ENCODE measurements at regions not wholly inside any gene's neighbourhood (a gene's known extent, or its start where the extent isn't known, plus 50 kb on each side); places are given as distances from the start of the nearest gene placed in this dataset.

- Mint-ChIP-seq H3K27ac (no peak overlapping the region), H3K9me3 (peaks cover 16% of the 10 kb centered on the region), H3K4me1 (peaks cover 6% of the 10 kb centered on the region), H3K4me3 (no peak overlapping the region), H3K36me3 (ENCODE audit: low read depth) (no peaks in the 10 kb centered on the region; the same call in 2 of the 3 replicates), H3K27me3 (ENCODE audit: insufficient read depth, low read depth, poor library complexity) (peaks cover 10% of the 10 kb centered on the region)
- no peak for DNase-seq (ENCODE audit: low spot score)
- Histone ChIP-seq H3K36me3 (ENCODE audit: insufficient read depth) (no peaks in the 10 kb centered on the region), H3K27ac (ENCODE audit: low read depth) (no peak overlapping the region), H3F3A (replicated peaks; ENCODE audit: low read depth) (no peaks in the 10 kb centered on the region), H3K4me2 (no peak overlapping the region), H3K4me3 (no peak overlapping the region), H3K4me1 (ENCODE audit: insufficient read depth) (no peaks in the 10 kb centered on the region), H4K20me1 (replicated peaks; ENCODE audit: insufficient read depth) (no peaks in the 10 kb centered on the region), H3K79me2 (replicated peaks; ENCODE audit: insufficient read depth) (no peaks in the 10 kb centered on the region), H3K9me2 (ENCODE audit: insufficient read depth) (no peaks in the 10 kb centered on the region), H3K27me3 (ENCODE audit: insufficient read depth) (no peaks in the 10 kb centered on the region), H2AFZ (no peak overlapping the region)
- TF ChIP-seq JUNB (IDR thresholded peaks at IDR 0.05; ENCODE audit: unreplicated experiment): no peak
- TF ChIP-seq POLR2AphosphoS5 (IDR thresholded peaks at IDR 0.05; ENCODE audit: low read depth): no peak
- TF ChIP-seq, protein P1, sequence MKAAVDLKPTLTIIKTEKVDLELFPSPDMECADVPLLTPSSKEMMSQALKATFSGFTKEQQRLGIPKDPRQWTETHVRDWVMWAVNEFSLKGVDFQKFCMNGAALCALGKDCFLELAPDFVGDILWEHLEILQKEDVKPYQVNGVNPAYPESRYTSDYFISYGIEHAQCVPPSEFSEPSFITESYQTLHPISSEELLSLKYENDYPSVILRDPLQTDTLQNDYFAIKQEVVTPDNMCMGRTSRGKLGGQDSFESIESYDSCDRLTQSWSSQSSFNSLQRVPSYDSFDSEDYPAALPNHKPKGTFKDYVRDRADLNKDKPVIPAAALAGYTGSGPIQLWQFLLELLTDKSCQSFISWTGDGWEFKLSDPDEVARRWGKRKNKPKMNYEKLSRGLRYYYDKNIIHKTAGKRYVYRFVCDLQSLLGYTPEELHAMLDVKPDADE (IDR thresholded peaks at IDR 0.05): no peak
- TF ChIP-seq ZNF331 (CRISPR knock-in tag; IDR thresholded peaks at IDR 0.05; ENCODE audit: low read depth): no peak
- ATAC-seq: no peak
Measured at GRCh38 chr14:104447750-104448149, 131.8 kb upstream of the C14orf180 start.

- ATAC-seq: no peak
- TF ChIP-seq REST (IDR thresholded peaks at IDR 0.05; ENCODE audit: unreplicated experiment) (no peak), NANOG (IDR thresholded peaks at IDR 0.05; ENCODE audit: borderline replicate concordance) (no peak), CTCF (conservative IDR thresholded peaks at IDR 0.05; ENCODE audit: low read depth in 2 of 2) (no peak), EZH2phosphoT487 (IDR thresholded peaks at IDR 0.05; ENCODE audit: unreplicated experiment) (no peak), EZH2 (IDR thresholded peaks at IDR 0.05; ENCODE audit: low read depth, unreplicated experiment) (no peak)
- TF ChIP-seq, protein P1 (IDR thresholded peaks at IDR 0.05): no peak
- no peak overlapping the region for H3K4me3 Mint-ChIP-seq
Measured at GRCh38 chr14:104448321-104448720, 131.2 kb upstream of the C14orf180 start.

More at GRCh38 chr14:104448321-104448720, 131.2 kb upstream of the C14orf180 start:
- no peak overlapping the region for H3K27ac Mint-ChIP-seq
- no peak overlapping the region for H2AFZ ChIP-seq
- H3K27me3 Mint-ChIP-seq (ENCODE audit: insufficient read depth, low read depth, poor library complexity): peaks cover 10% of the 10 kb centered on the region
- H3K4me1 ChIP-seq (ENCODE audit: insufficient read depth): no peaks in the 10 kb centered on the region
- H3K36me3 ChIP-seq (ENCODE audit: insufficient read depth): no peaks in the 10 kb centered on the region
- H3K4me2 ChIP-seq: no peak overlapping the region
- no peak overlapping the region for H3K27ac ChIP-seq (ENCODE audit: low read depth)
- H3K9me2 ChIP-seq (ENCODE audit: insufficient read depth): no peaks in the 10 kb centered on the region
- H3K79me2 ChIP-seq (replicated peaks; ENCODE audit: insufficient read depth): no peaks in the 10 kb centered on the region
- no peaks in the 10 kb centered on the region for H3F3A ChIP-seq (replicated peaks; ENCODE audit: low read depth)
- no peaks in the 10 kb centered on the region; the same call in 2 of the 3 replicates for H3K36me3 Mint-ChIP-seq (ENCODE audit: low read depth)
- DNase-seq (ENCODE audit: low spot score): no peak
- no peak overlapping the region for H3K4me3 ChIP-seq
- H3K9me3 Mint-ChIP-seq: peaks cover 16% of the 10 kb centered on the region
- no peaks in the 10 kb centered on the region for H3K27me3 ChIP-seq (ENCODE audit: insufficient read depth)
- peaks cover 3% of the 10 kb centered on the region for H3K4me1 Mint-ChIP-seq
- H4K20me1 ChIP-seq (replicated peaks; ENCODE audit: insufficient read depth): no peaks in the 10 kb centered on the region

Measured in GM23338 (cell line).